ENCODE measurements at regions not wholly inside any gene's neighbourhood (a gene's known extent, or its start where the extent isn't known, plus 50 kb on each side); places are given as distances from the start of the nearest gene placed in this dataset.

DNA sequence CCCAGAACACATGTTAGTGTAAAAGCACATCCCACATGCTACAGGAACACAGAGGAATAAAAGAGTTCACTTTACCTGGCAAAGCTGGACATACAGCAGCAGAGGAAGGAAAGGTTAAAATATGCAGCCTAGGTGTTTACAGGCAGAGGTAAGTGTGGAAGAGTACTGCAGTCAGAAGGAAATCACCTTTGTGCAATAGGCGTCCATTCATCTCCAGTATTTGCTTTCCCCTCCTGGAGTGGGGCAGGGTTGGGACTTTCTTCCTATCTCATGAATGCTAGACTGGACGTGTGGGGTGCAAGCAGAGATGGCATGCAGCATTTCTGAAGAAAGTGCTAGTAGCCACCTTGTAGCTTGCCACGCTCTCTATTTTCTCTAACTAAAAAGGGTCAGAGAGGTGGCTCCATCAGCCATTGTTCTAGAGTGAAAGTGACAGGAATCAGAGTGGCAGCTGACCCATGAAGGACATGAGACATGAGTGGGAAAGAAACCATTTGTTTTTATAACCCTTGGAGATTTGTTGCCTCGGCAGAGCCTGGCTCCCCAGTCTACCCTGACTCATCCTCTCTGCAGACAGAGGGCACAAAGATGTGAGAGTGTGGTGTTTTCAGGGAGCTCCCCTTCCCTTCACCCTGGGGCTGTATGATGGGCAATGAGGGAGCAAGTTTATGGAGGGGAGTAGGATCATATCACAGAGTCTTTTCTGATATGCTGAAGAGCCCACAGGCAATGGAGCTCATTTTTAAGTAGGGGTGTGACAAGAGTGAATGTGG lies 101.2 kb upstream of the SEC61G start:
- TF ChIP-seq, protein P1, sequence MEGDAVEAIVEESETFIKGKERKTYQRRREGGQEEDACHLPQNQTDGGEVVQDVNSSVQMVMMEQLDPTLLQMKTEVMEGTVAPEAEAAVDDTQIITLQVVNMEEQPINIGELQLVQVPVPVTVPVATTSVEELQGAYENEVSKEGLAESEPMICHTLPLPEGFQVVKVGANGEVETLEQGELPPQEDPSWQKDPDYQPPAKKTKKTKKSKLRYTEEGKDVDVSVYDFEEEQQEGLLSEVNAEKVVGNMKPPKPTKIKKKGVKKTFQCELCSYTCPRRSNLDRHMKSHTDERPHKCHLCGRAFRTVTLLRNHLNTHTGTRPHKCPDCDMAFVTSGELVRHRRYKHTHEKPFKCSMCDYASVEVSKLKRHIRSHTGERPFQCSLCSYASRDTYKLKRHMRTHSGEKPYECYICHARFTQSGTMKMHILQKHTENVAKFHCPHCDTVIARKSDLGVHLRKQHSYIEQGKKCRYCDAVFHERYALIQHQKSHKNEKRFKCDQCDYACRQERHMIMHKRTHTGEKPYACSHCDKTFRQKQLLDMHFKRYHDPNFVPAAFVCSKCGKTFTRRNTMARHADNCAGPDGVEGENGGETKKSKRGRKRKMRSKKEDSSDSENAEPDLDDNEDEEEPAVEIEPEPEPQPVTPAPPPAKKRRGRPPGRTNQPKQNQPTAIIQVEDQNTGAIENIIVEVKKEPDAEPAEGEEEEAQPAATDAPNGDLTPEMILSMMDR (IDR thresholded peaks at IDR 0.05): no peak
- TF ChIP-seq POLR2A (IDR thresholded peaks at IDR 0.05): no peak
